Panc1 (cell line): ENCODE measurements at regions not wholly inside any gene's neighbourhood (a gene's known extent, or its start where the extent isn't known, plus 50 kb on each side); places are given as distances from the start of the nearest gene placed in this dataset.

Experiments
- CTCF ChIP-seq: fragments of 450-650 bp; IDR thresholded peaks from 2 replicates; pipeline ENCODE4 v1.5.1; 2017; ENCODE audit warnings: mild to moderate bottlenecking
- TCF7L2 ChIP-seq: IDR thresholded peaks from 2 replicates; pipeline ENCODE4 v1.6.1; 2011; ENCODE audit warnings: mild to moderate bottlenecking, low read depth, low read length, inconsistent platforms

GRCh38 chr1:224054611-224055010 is 59.3 kb upstream of the FBXO28 start:
- TF ChIP-seq CTCF (no peak), TCF7L2 (no peak)
